ENCODE measurements at regions not wholly inside any gene's neighbourhood (a gene's known extent, or its start where the extent isn't known, plus 50 kb on each side); places are given as distances from the start of the nearest gene placed in this dataset.

GRCh38 chr4:111221371-111221770 lies 598.5 kb upstream of the PITX2 start:
- BruUV-seq (replicated peaks): no TSS peak
- TF ChIP-seq EZH2phosphoT487 (IDR thresholded peaks at IDR 0.05; ENCODE audit: borderline replicate concordance, low read depth, low read length): no peak
- TF ChIP-seq, protein P1, sequence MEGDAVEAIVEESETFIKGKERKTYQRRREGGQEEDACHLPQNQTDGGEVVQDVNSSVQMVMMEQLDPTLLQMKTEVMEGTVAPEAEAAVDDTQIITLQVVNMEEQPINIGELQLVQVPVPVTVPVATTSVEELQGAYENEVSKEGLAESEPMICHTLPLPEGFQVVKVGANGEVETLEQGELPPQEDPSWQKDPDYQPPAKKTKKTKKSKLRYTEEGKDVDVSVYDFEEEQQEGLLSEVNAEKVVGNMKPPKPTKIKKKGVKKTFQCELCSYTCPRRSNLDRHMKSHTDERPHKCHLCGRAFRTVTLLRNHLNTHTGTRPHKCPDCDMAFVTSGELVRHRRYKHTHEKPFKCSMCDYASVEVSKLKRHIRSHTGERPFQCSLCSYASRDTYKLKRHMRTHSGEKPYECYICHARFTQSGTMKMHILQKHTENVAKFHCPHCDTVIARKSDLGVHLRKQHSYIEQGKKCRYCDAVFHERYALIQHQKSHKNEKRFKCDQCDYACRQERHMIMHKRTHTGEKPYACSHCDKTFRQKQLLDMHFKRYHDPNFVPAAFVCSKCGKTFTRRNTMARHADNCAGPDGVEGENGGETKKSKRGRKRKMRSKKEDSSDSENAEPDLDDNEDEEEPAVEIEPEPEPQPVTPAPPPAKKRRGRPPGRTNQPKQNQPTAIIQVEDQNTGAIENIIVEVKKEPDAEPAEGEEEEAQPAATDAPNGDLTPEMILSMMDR (conservative IDR thresholded peaks at IDR 0.05; ENCODE audit: low read length): no peak
- no peaks in the 10 kb centered on the region for H4K20me1 ChIP-seq (ENCODE audit: insufficient read depth, low read length)
- ChIA-PET POLR2A (interaction anchor here (0.5 kb wide), 1 partner anchor 611 kb away, joined by 3 read pairs; no protein-coding TSS in a partner anchor), CTCF (ENCODE audit: unreplicated experiment) (no interaction called here)
- H3K9me2 ChIP-seq (ENCODE audit: insufficient read depth, low read length): no peaks in the 10 kb centered on the region
- no peak overlapping the region for H3K27ac ChIP-seq (ENCODE audit: low read depth, low read length, poor library complexity, severe bottlenecking)
- intact Hi-C loops (cut with micrococcal nuclease; ENCODE audit: unreplicated experiment): no loop called here
- no peak overlapping the region for H3K4me3 ChIP-seq (ENCODE audit: low read depth, low read length, poor library complexity, severe bottlenecking)
- no peaks in the 10 kb centered on the region for H3K36me3 ChIP-seq (ENCODE audit: insufficient read depth, low read length)
- H3K4me1 ChIP-seq (ENCODE audit: insufficient read depth, low read length, poor library complexity, severe bottlenecking): no peaks in the 10 kb centered on the region
- no peaks in the 10 kb centered on the region for H3K9me3 ChIP-seq (ENCODE audit: low read length)
- H3K79me2 ChIP-seq (ENCODE audit: insufficient read depth, low read depth, low read length): no peaks in the 10 kb centered on the region
- H2AFZ ChIP-seq (ENCODE audit: low read length): no peak overlapping the region
- DNase-seq (ENCODE audit: low spot score): no peak
- no peak overlapping the region for H3K4me2 ChIP-seq (ENCODE audit: low read length)

GRCh38 chr4:111228396-111228795 lies 605.5 kb upstream of the PITX2 start:
- DNase-seq (ENCODE audit: low spot score): no peak
- Histone ChIP-seq H3K79me2 (ENCODE audit: insufficient read depth, low read depth, low read length) (no peaks in the 10 kb centered on the region), H3K27ac (ENCODE audit: low read depth, low read length, poor library complexity, severe bottlenecking) (no peak overlapping the region), H2AFZ (ENCODE audit: low read length) (no peak overlapping the region), H4K20me1 (ENCODE audit: insufficient read depth, low read length) (no peaks in the 10 kb centered on the region), H3K4me3 (ENCODE audit: low read depth, low read length, poor library complexity, severe bottlenecking) (no peak overlapping the region), H3K9me2 (ENCODE audit: insufficient read depth, low read length) (no peaks in the 10 kb centered on the region), H3K4me1 (ENCODE audit: insufficient read depth, low read length, poor library complexity, severe bottlenecking) (no peaks in the 10 kb centered on the region), H3K9me3 (ENCODE audit: low read length) (no peaks in the 10 kb centered on the region), H3K36me3 (ENCODE audit: insufficient read depth, low read length) (no peaks in the 10 kb centered on the region), H3K4me2 (ENCODE audit: low read length) (no peak overlapping the region)
- no TSS peak for BruUV-seq (replicated peaks)
- ChIA-PET CTCF (ENCODE audit: unreplicated experiment) (no interaction called here), POLR2A (no interaction called here)
- intact Hi-C loops (cut with micrococcal nuclease; ENCODE audit: unreplicated experiment): no loop called here
- TF ChIP-seq, protein P1 (conservative IDR thresholded peaks at IDR 0.05; ENCODE audit: low read length): no peak

DNA sequence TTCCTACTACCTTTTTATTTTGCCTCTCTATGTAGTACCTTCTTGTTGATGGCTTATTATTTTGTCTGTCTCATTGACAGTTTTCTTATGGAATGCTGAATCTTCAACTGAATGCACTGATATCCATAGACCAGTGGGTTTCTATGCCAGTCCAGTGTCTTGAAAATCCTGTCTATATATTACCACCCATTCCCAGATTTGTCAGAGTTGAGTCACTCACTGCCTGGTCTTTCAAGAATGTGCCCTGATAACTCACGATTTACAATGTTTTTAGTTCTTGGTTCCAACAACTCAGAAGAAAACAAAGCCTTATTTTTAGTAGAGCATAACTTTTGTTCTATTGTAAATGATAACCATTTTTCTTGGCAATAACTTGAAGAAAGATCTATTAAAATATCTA lies 606.0 kb upstream of the PITX2 start:
- POLR2A ChIA-PET: no interaction called here
- Histone ChIP-seq H3K27ac (ENCODE audit: low read depth, low read length, poor library complexity, severe bottlenecking) (no peak overlapping the region), H3K9me2 (ENCODE audit: insufficient read depth, low read length) (no peaks in the 10 kb centered on the region), H3K4me3 (ENCODE audit: low read depth, low read length, poor library complexity, severe bottlenecking) (no peak overlapping the region), H2AFZ (ENCODE audit: low read length) (no peak overlapping the region), H3K4me1 (ENCODE audit: insufficient read depth, low read length, poor library complexity, severe bottlenecking) (no peaks in the 10 kb centered on the region), H3K9me3 (ENCODE audit: low read length) (no peaks in the 10 kb centered on the region), H4K20me1 (ENCODE audit: insufficient read depth, low read length) (no peaks in the 10 kb centered on the region), H3K36me3 (ENCODE audit: insufficient read depth, low read length) (no peaks in the 10 kb centered on the region), H3K4me2 (ENCODE audit: low read length) (no peak overlapping the region), H3K79me2 (ENCODE audit: insufficient read depth, low read depth, low read length) (no peaks in the 10 kb centered on the region)
- intact Hi-C loops (cut with micrococcal nuclease; ENCODE audit: unreplicated experiment): no loop called here
- TF ChIP-seq, protein P1 (conservative IDR thresholded peaks at IDR 0.05; ENCODE audit: low read length): no peak
- no peak for TF ChIP-seq EZH2phosphoT487 (IDR thresholded peaks at IDR 0.05; ENCODE audit: borderline replicate concordance, low read depth, low read length)
- CTCF ChIA-PET (ENCODE audit: unreplicated experiment): no interaction called here
- BruUV-seq (replicated peaks): no TSS peak
- no peak for DNase-seq (ENCODE audit: low spot score)

Data from OCI-LY7 (cell line).